Sigmoid colon (tissue), 6 donors: ENCODE measurements at regions not wholly inside any gene's neighbourhood (a gene's known extent, or its start where the extent isn't known, plus 50 kb on each side); places are given as distances from the start of the nearest gene placed in this dataset.
A peak's percentile ranks its signal among the peaks of the same experiment; 100 is the strongest.

Experiments
- DNase-seq: peaks from one replicate; pipeline ENCODE4 v3.0.0-alpha.2; 2019
- H3K27ac ChIP-seq, 4 donors: fragments of 200-600 bp; sonication (generic); one replicate each; pipeline ENCODE4 v1.5.1; 2016 to 2019; ENCODE audit warnings: mild to moderate bottlenecking in 1 of 4
- H3K27me3 ChIP-seq, 3 donors: fragments of 200-600 bp; sonication (generic); one replicate each; pipeline ENCODE4 v1.5.1; 2019; ENCODE audit warnings: mild to moderate bottlenecking in 1 of 3
- H3K36me3 ChIP-seq, 4 donors: fragments of 200-600 bp; sonication (generic); one replicate each; pipeline ENCODE4 v1.5.1; 2016 to 2019
- H3K4me1 ChIP-seq, 4 donors: fragments of 200-600 bp; sonication (generic); one replicate each; pipeline ENCODE4 v1.5.1; 2017 to 2019
- H3K4me3 ChIP-seq, 4 donors: fragments of 200-600 bp; sonication (generic); one replicate each; pipeline ENCODE4 v1.5.1; 2017 to 2019; ENCODE audit warnings: mild to moderate bottlenecking in 2 of 4, moderate library complexity in 1 of 4
- H3K9me3 ChIP-seq, 4 donors: fragments of 200-600 bp in 3 of 4; sonication (generic) in 3 of 4; one replicate each; pipeline versions ENCODE4 v1.5.1 to v1.6.1; 2013 to 2019
- EP300 ChIP-seq, 4 donors: sonication (generic); formaldehyde crosslinking; IDR thresholded peaks; one replicate each; pipeline ENCODE4 v1.6.1; 2017; ENCODE audit warnings: antibody characterized with exemption in 4 of 4
- POLR2A ChIP-seq, 2 donors: fragments of 450-650 bp; IDR thresholded peaks; one replicate each; pipeline ENCODE4 v1.6.1; 2016; ENCODE audit warnings: antibody characterized with exemption in 2 of 2, mild to moderate bottlenecking in 2 of 2, moderate library complexity in 2 of 2
- POLR2AphosphoS5 ChIP-seq, 4 donors: sonication (generic); formaldehyde crosslinking; IDR thresholded peaks; one replicate each; pipeline ENCODE4 v1.6.1; 2017; ENCODE audit warnings: antibody characterized with exemption in 4 of 4
- whole genome bisulfite sequencing, 2 donors: extraction: QIAGEN DNeasy Blood & Tissue Kit; methylation state at CpG; one replicate each; pipeline ENCODE4 v1.1.7; 2013; 5-methylcytosine and 5-hydroxymethylcytosine counted together
- intact Hi-C: fragments of 100-400 bp; cut with DNase I; formaldehyde crosslinking; loops from one replicate; pipeline ENCODE4 v1.15.1; 2023
- TF ChIP-seq, protein P1 (sequence below), 4 experiments: fragments of 450-650 bp in 3 of 4; fragments of 200-600 bp in 1 of 4; IDR thresholded peaks; one replicate each; pipeline ENCODE4 v1.5.1; 2016 to 2019; ENCODE audit warnings: antibody characterized with exemption in 4 of 4, mild to moderate bottlenecking in 3 of 4, moderate library complexity in 2 of 4
- donor health status: healthy with polysubstance abuse.
- donor health status: healthy.

DNA sequence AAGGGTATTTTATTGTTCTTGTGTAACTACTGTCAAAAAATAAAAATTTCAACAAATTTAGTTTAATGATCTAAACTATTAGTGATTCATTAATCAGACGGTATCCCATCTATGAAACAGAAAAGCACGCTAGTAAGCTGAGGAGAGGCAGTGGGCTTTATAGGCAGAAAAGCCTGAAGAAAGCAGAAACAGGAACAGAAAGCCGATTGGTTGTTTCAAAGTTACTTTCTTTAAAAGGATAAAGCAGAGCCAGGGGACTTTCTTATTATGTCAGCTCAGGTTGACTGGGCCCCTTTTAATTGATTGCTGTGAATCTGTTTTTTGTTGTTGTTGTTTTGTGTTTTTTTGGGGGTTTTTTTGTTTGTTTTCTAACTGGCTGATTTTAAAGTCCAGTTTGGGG lies 105.5 kb downstream of the TES start:
- DNase-seq = no peak
- TF ChIP-seq, protein P1, sequence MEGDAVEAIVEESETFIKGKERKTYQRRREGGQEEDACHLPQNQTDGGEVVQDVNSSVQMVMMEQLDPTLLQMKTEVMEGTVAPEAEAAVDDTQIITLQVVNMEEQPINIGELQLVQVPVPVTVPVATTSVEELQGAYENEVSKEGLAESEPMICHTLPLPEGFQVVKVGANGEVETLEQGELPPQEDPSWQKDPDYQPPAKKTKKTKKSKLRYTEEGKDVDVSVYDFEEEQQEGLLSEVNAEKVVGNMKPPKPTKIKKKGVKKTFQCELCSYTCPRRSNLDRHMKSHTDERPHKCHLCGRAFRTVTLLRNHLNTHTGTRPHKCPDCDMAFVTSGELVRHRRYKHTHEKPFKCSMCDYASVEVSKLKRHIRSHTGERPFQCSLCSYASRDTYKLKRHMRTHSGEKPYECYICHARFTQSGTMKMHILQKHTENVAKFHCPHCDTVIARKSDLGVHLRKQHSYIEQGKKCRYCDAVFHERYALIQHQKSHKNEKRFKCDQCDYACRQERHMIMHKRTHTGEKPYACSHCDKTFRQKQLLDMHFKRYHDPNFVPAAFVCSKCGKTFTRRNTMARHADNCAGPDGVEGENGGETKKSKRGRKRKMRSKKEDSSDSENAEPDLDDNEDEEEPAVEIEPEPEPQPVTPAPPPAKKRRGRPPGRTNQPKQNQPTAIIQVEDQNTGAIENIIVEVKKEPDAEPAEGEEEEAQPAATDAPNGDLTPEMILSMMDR (IDR thresholded peaks at IDR 0.05) = no peak
- TF ChIP-seq POLR2A (IDR thresholded peaks at IDR 0.05) = no peak
- TF ChIP-seq EP300 (IDR thresholded peaks at IDR 0.05) = no peak
- TF ChIP-seq POLR2AphosphoS5 (IDR thresholded peaks at IDR 0.05) = no peak
- H3K27ac ChIP-seq = peak overlapping the region; percentile 74 to 83 (median 81)
- intact Hi-C loops = loop anchor here (5.0 kb wide), 1 partner anchor 36 kb away; no protein-coding TSS in a partner anchor
- no peak overlapping the region for H3K4me3 ChIP-seq
- peaks cover 0 to 30% (median 22%) of the 10 kb centered on the region in 4 donors for H3K4me1 ChIP-seq
- H3K27me3 ChIP-seq = no peaks in the 10 kb centered on the region
- H3K9me3 ChIP-seq = peaks cover 0 to 3% (median 0%) of the 10 kb centered on the region in 4 donors
- no peaks in the 10 kb centered on the region for H3K36me3 ChIP-seq
- 70 to 86% methylated on average over 3 of the region's 3 CpGs for WGBS, 2 donors

GRCh38 chr7:116316838-116317628 lies 106.7 kb downstream of the TES start:
- intact Hi-C loops = loop anchor here (5.0 kb wide), 1 partner anchor 35 kb away; no protein-coding TSS in a partner anchor
- Histone ChIP-seq H3K36me3 (no peaks in the 10 kb centered on the region), H3K27me3 (no peaks in the 10 kb centered on the region), H3K9me3 (peaks cover 0 to 3% (median 0%) of the 10 kb centered on the region in 4 donors), H3K4me3 (peak overlapping the region in 1 of 4 donors; percentile 8), H3K27ac (peak overlapping the region; percentile 74 to 83 (median 81)), H3K4me1 (peaks cover 0 to 30% (median 22%) of the 10 kb centered on the region in 4 donors)
- DNase-seq = peak; percentile 84
- TF ChIP-seq EP300 (IDR thresholded peaks at IDR 0.05) (peak in 3 of 4 donors; percentile 32 to 51 (median 36)), POLR2AphosphoS5 (IDR thresholded peaks at IDR 0.05) (peak; percentile 54 to 84 (median 66)), POLR2A (IDR thresholded peaks at IDR 0.05) (no peak)
- TF ChIP-seq, protein P1 (IDR thresholded peaks at IDR 0.05) = no peak
- 71 to 82% methylated on average over 7 of the region's 7 CpGs for WGBS, 2 donors

DNA sequence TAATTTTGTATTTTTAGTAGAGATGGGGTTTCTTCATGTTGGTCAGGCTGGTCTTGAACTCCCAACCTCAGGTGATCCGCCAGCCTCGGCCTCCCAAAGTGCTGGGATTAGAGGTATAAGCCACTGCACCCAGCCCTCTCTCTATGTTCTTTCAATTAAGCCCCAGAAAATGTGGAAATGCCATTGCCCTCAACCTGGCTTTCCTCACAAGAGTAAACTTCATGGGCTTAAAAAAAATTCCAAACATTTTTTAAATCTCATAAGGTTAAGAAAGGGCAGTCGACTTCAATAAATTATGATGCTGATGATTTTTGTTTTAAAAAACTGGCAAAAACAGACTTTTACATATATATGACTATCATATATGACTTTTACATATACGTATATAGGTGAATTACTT lies 107.6 kb downstream of the TES start:
- intact Hi-C loops = loop anchor here (5.0 kb wide), 1 partner anchor 34 kb away; no protein-coding TSS in a partner anchor

GRCh38 chr7:116322541-116322940 lies 112.2 kb downstream of the TES start:
- Histone ChIP-seq H3K4me3 (no peak overlapping the region), H3K27ac (peak overlapping the region in 1 of 4 donors; percentile 33), H3K27me3 (no peaks in the 10 kb centered on the region), H3K9me3 (peaks cover 0 to 3% (median 0%) of the 10 kb centered on the region in 4 donors), H3K36me3 (no peaks in the 10 kb centered on the region), H3K4me1 (peaks cover 0 to 20% (median 10%) of the 10 kb centered on the region in 4 donors)
- TF ChIP-seq EP300 (IDR thresholded peaks at IDR 0.05) = no peak
- no peak for TF ChIP-seq POLR2AphosphoS5 (IDR thresholded peaks at IDR 0.05)
- no peak for TF ChIP-seq POLR2A (IDR thresholded peaks at IDR 0.05)
- TF ChIP-seq, protein P1 (IDR thresholded peaks at IDR 0.05) = no peak
- intact Hi-C loops = no loop called here
- DNase-seq = no peak
- WGBS, 2 donors = 90 to 97% methylated on average over 2 of the region's 2 CpGs

More for the DNA sequence above, 107.6 kb downstream of the TES start:
- no peaks in the 10 kb centered on the region for H3K27me3 ChIP-seq
- H3K27ac ChIP-seq = peak overlapping the region; percentile 74 to 83 (median 81)
- no peak overlapping the region for H3K4me3 ChIP-seq
- peaks cover 0 to 30% (median 22%) of the 10 kb centered on the region in 4 donors for H3K4me1 ChIP-seq
- H3K9me3 ChIP-seq = peaks cover 0 to 3% (median 0%) of the 10 kb centered on the region in 4 donors
- WGBS, 2 donors = 87 to 91% methylated on average over 4 of the region's 4 CpGs
- DNase-seq = no peak
- H3K36me3 ChIP-seq = no peaks in the 10 kb centered on the region
- TF ChIP-seq POLR2A (IDR thresholded peaks at IDR 0.05) (no peak), EP300 (IDR thresholded peaks at IDR 0.05) (no peak), POLR2AphosphoS5 (IDR thresholded peaks at IDR 0.05) (no peak)
- TF ChIP-seq, protein P1 (IDR thresholded peaks at IDR 0.05) = no peak
